Esophagus squamous epithelium (tissue), 5 donors: ENCODE measurements at regions not wholly inside any gene's neighbourhood (a gene's known extent, or its start where the extent isn't known, plus 50 kb on each side); places are given as distances from the start of the nearest gene placed in this dataset.

ENCODE experiments used
- DNase-seq: peaks from one replicate; lab custom pipeline; 2025; lab: John Stamatoyannopoulos, UW
- H3K27ac ChIP-seq, 4 donors: fragments of 200-600 bp; sonication (generic); one replicate each; pipeline ENCODE4 v1.5.1; 2016 to 2019; ENCODE audit warnings: mild to moderate bottlenecking in 1 of 4
- H3K27me3 ChIP-seq, 4 donors: fragments of 200-600 bp; sonication (generic); 1 replicate in 3 of 4; 2 replicates in 1 of 4; pipeline versions ENCODE4 v1.5.1 to v1.6.0; 2017 to 2021; ENCODE audit warnings: antibody characterized with exemption in 1 of 4
- H3K36me3 ChIP-seq, 3 donors: fragments of 200-600 bp; sonication (generic); one replicate each; pipeline ENCODE4 v1.5.1; 2016 to 2019
- H3K4me1 ChIP-seq, 3 donors: fragments of 200-600 bp; sonication (generic); one replicate each; pipeline ENCODE4 v1.5.1; 2017 to 2019
- H3K4me3 ChIP-seq, 4 donors: fragments of 200-600 bp; sonication (generic); 1 replicate in 3 of 4; 2 replicates in 1 of 4; pipeline ENCODE4 v1.5.1; 2016 to 2019; ENCODE audit warnings: mild to moderate bottlenecking in 2 of 4, moderate library complexity in 1 of 4
- H3K9me3 ChIP-seq, 3 donors: fragments of 200-600 bp; sonication (generic); one replicate each; pipeline ENCODE4 v1.5.1; 2016 to 2019
- POLR2A ChIP-seq, 4 donors: fragments of 450-650 bp; IDR thresholded peaks; one replicate each; pipeline ENCODE4 v1.6.1; 2017; ENCODE audit warnings: antibody characterized with exemption in 4 of 4, mild to moderate bottlenecking in 4 of 4, moderate library complexity in 3 of 4
- WGBS, 2 donors: methylation state at CpG; one replicate each; pipeline ENCODE4 v1.1.5; 2018; 5-methylcytosine and 5-hydroxymethylcytosine counted together
- intact Hi-C: fragments of 100-400 bp; cut with DNase I; formaldehyde crosslinking; loops from one replicate; pipeline ENCODE4 v1.15.0; 2022
- TF ChIP-seq, protein P1 (sequence below), 6 experiments: fragments of 450-650 bp in 4 of 6; fragments of 200-600 bp in 2 of 6; sonication (generic) in 2 of 6; IDR thresholded peaks; one replicate each; pipeline ENCODE4 v1.5.1; 2016 to 2019; ENCODE audit warnings: antibody characterized with exemption in 6 of 6, mild to moderate bottlenecking in 4 of 6, moderate library complexity in 4 of 6
- donor health status: DM: yes; HTN: yes; CAD: no.

DNA sequence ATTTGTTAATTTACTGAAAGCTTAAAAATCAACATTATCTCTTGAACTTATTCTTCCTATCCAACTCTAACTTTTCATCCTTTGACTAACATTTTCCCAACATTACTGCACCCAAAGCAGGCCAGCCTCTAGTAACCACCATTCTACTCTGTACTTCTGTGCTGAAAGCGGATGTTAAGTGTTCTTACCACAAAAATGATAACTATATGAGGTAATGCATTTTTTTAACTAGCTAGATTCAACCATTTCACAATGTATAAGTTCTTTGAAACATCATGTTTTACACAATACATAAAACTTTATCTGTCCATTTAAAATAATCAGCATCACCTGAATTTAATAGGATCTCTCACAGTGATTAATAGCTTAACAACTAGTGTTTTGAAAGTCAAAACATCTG lies 468.5 kb upstream of the MGAT4C start:
- H3K27me3 ChIP-seq: no peaks in the 10 kb centered on the region
- intact Hi-C loops: no loop called here
- H3K4me3 ChIP-seq: no peak overlapping the region
- TF ChIP-seq, protein P1, sequence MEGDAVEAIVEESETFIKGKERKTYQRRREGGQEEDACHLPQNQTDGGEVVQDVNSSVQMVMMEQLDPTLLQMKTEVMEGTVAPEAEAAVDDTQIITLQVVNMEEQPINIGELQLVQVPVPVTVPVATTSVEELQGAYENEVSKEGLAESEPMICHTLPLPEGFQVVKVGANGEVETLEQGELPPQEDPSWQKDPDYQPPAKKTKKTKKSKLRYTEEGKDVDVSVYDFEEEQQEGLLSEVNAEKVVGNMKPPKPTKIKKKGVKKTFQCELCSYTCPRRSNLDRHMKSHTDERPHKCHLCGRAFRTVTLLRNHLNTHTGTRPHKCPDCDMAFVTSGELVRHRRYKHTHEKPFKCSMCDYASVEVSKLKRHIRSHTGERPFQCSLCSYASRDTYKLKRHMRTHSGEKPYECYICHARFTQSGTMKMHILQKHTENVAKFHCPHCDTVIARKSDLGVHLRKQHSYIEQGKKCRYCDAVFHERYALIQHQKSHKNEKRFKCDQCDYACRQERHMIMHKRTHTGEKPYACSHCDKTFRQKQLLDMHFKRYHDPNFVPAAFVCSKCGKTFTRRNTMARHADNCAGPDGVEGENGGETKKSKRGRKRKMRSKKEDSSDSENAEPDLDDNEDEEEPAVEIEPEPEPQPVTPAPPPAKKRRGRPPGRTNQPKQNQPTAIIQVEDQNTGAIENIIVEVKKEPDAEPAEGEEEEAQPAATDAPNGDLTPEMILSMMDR (IDR thresholded peaks at IDR 0.05): no peak
- no peak for TF ChIP-seq POLR2A (IDR thresholded peaks at IDR 0.05)
- WGBS, 2 donors: 82 to 86% methylated on average over 1 of the region's 1 CpG
- H3K36me3 ChIP-seq: no peaks in the 10 kb centered on the region
- no peak overlapping the region for H3K27ac ChIP-seq
- H3K9me3 ChIP-seq: no peaks in the 10 kb centered on the region
- DNase-seq: no peak
- H3K4me1 ChIP-seq: peaks cover 0 to 2% (median 0%) of the 10 kb centered on the region in 3 donors

DNA sequence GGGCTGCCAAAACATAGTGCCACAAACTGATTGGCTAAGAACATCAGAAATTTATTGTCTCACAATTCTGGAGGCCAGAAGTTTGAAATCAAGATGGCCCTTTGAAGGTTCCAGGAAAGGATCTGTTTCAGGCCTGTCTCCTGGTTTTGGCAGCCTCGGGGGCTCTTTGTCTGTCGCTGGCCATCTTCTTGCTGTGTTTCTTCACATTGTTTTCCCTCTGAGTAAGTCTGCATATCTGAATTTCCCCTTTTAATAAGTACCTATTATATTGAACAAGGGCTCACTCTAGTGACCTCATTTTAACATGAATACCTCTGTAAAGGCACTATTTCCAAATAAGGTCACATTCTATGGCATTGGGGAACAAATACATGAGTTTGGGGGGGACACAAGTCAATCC lies 467.1 kb upstream of the MGAT4C start:
- Histone ChIP-seq H3K36me3 (no peaks in the 10 kb centered on the region), H3K4me3 (no peak overlapping the region), H3K4me1 (no peaks in the 10 kb centered on the region), H3K9me3 (no peaks in the 10 kb centered on the region), H3K27me3 (no peaks in the 10 kb centered on the region), H3K27ac (no peak overlapping the region)
- intact Hi-C loops: no loop called here
- TF ChIP-seq, protein P1 (IDR thresholded peaks at IDR 0.05): no peak
- WGBS, 2 donors: 50 to 78% methylated on average over 2 of the region's 2 CpGs
- DNase-seq: no peak

DNA sequence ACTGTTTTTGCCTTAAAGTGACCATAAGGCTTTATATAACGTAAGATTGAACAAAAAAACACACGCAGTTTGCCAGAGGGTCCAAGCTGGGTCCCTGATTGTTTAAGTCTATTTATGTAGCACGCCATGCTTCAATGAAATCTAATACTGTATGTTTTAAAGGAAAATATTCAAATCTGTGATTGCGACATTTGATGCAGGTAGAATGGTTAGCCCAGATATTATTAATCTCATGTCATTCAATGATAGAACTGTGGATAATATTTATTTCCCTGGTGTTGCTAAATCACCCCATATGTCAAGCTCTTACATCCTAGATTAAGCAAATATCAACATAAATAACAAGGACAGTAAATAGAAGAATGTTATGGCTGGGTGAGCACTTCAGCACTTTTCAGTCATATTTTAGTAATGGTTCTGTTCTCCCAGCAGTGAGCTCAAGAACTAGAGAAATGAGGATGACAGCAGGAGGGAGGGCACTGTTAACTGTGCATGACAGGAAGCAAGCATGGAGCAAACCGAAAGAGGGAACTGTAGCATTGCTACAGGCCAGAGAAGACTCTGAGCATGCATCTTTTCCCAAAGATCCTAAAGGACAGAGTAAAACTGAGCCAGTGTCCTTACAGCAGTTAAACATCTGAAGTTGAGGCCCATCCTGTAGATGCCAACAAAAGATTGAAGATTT lies 465.7 kb upstream of the MGAT4C start:
- H3K9me3 ChIP-seq: no peaks in the 10 kb centered on the region
- DNase-seq: no peak
- no peaks in the 10 kb centered on the region for H3K4me1 ChIP-seq
- H3K36me3 ChIP-seq: no peaks in the 10 kb centered on the region
- WGBS, 2 donors: 67 to 69% methylated on average over 5 of the region's 5 CpGs
- H3K27me3 ChIP-seq: no peaks in the 10 kb centered on the region
- TF ChIP-seq, protein P1 (IDR thresholded peaks at IDR 0.05): no peak
- no peak for TF ChIP-seq POLR2A (IDR thresholded peaks at IDR 0.05)
- H3K27ac ChIP-seq: no peak overlapping the region
- no peak overlapping the region for H3K4me3 ChIP-seq
- intact Hi-C loops: no loop called here

DNA sequence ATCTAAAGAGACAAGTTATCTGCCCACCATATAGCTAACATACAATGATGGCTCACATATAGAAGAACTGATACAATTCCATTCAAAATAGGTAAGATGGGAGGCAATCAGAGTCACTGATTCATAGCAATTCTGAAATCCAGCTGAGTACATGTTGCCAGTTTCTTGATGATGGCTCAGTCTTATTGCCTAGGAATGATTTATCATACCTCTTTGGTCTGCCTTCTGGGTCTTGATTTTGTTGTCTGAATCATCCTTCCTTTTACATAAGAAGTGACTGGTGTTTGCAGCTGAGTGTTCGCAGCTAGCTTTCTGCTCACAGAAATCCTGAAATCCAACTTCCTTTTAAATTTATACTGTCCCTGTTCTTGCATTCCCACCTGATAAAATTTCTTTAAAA lies 463.2 kb upstream of the MGAT4C start:
- no peaks in the 10 kb centered on the region for H3K27me3 ChIP-seq
- TF ChIP-seq, protein P1 (IDR thresholded peaks at IDR 0.05): no peak
- no peak for TF ChIP-seq POLR2A (IDR thresholded peaks at IDR 0.05)
- no peak overlapping the region for H3K4me3 ChIP-seq
- no peaks in the 10 kb centered on the region for H3K4me1 ChIP-seq
- H3K27ac ChIP-seq: no peak overlapping the region
- no peak for DNase-seq
- no peaks in the 10 kb centered on the region for H3K9me3 ChIP-seq
- intact Hi-C loops: no loop called here
- WGBS, 2 donors: 73 to 75% methylated on average over 1 of the region's 1 CpG
- no peaks in the 10 kb centered on the region for H3K36me3 ChIP-seq

DNA sequence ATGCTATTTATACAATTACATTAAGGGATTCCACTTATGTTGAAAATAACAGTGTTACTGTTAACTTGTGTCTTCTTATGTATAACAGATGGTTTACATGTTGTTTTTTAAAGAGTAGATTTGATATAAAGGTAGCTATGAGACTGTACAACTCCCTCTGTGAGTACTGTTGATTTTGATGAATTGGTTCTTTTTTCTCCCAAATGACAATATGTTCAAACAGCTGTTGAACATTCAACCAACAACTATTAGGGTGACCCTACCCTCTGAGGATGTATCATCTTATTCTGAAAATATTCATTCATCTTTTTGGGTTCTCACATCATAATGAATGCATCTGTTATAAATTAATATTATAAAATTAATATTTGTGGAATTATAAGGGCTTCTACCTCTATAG lies 456.9 kb upstream of the MGAT4C start:
- H3K36me3 ChIP-seq: no peaks in the 10 kb centered on the region
- H3K9me3 ChIP-seq: peaks cover 0 to 5% (median 0%) of the 10 kb centered on the region in 3 donors
- intact Hi-C loops: no loop called here
- no peak overlapping the region for H3K4me3 ChIP-seq
- no peaks in the 10 kb centered on the region for H3K27me3 ChIP-seq
- DNase-seq: no peak
- peaks cover 0 to 7% (median 0%) of the 10 kb centered on the region in 3 donors for H3K4me1 ChIP-seq
- TF ChIP-seq, protein P1 (IDR thresholded peaks at IDR 0.05): no peak
- TF ChIP-seq POLR2A (IDR thresholded peaks at IDR 0.05): no peak
- H3K27ac ChIP-seq: no peak overlapping the region
